Activated CD4-positive, alpha-beta T cell treated with anti-CD3 and anti-CD28 coated beads, Interleukin-2, amount 50 U/mL, for 24 hours (primary cell): ENCODE measurements at regions not wholly inside any gene's neighbourhood (a gene's known extent, or its start where the extent isn't known, plus 50 kb on each side); places are given as distances from the start of the nearest gene placed in this dataset.

ENCODE experiments used
- DNase-seq, 2 donors: peaks; one replicate each; pipeline ENCODE4 v3.0.0-alpha.2; 2020; ENCODE audit warnings: low read depth in 1 of 2, low spot score in 1 of 2

DNA sequence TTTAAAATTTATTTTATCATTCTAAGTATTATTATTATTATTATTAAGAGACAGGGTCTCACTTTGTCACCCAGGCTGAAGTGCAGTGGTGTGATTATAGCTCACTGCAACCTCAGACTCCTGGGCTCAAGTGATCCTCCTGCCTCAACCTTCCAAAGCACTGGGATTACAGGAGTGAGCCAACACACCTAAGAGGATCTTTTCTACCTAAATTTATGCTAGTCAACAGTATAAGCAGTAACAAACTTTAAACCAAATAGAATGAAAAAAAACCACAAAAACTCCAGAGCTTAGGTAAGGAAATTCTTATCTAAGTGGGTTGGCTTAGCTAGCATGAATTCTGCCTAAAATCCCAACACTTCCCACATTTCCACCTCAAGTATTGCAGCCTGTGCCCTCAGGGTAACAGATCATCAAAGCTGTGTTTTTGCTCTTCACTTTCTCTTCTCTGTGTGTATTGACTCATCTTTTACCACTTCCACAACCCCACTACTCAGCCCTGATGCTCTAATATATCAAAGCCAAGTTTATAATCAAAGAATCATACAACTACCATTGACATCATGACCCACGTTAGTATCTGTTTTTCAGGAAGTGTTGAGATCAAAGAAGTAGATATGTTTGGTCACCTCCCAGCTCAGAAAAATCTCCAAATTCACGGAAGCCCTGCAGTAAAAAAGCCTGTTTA, 93.7 kb upstream of the SPON1 start:
- DNase-seq = peak in 1 of 2 donors; percentile 28

DNA sequence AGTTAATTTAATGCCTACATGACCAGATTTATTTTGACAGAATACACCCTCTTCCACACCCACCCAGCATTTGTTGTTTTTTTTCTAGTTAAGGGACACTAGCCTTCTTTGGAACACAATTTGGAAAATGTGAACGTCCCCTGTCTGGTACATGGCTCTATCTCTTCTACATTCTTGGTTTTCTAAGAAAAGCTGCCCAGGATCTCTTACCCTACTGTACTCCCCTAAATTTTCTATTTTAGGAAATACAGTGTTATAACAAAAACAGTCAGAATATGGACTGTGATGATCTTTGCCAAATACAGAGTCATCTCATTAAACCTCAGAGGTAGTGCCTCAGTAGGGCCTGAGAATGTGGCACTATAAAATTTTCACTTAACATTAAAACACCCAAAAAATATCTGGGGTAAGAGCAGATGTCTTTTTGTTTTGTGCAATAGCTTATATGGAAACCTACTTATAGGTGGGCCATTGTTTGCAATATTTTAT, 93.1 kb upstream of the SPON1 start:
- DNase-seq = no peak

DNA sequence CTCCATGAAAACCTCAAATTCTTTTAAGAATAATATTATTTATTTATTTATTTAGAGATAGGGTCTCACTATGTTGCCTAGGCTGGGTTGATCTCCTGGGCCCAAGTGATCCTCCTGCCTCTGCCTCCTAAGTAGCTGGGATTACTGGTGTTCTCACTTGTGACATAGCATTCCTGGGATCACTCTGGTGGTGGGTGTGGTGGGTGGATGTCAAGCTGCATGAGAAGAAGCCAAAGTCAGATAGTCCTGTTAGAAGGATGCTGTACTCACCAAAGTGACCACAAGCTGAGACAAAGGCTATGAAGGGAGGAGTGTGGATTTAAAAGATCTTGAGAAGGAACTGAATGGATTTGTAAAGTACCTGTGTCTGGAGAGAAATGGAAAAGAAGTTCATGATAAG, 87.9 kb upstream of the SPON1 start:
- no peak for DNase-seq

DNA sequence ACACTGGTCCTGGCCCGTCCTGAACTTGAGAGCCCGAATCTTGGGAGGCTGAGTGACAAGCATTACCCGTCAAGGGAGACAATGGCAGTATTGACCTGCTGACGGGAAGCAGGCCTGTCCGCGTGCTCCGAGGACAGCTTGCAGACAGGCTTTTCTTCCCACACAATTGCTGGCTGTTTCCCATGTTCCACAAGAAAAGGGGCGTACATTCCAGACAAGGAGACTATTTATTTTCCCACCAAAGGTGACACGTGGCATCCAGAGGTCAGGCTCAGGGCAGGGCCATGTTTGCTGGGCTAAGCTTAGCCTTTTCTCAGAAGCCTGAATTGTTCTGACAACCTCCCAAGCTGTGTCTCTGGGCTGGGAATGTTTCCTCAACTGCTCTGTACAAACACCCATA, 86.9 kb upstream of the SPON1 start:
- no peak for DNase-seq

DNA sequence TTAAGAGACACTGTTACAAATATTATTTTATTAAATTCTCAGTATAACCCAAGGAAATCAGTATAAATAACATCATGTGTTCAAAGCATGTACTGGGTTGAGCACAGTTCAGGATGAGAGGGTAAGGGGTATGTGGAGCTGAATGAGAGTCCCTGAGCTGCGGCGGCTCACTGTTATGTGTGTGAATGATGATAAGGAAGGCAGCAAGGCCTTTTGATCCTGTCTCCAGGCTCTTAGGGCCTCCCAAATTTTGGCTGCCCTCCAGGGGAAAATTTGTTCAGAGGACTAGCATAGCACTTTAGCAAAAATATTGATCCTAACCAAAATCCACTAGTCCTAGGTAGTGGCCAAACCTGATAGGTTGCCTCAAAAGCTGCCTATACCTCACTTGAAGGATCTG, 86.1 kb upstream of the SPON1 start:
- DNase-seq = no peak

DNA sequence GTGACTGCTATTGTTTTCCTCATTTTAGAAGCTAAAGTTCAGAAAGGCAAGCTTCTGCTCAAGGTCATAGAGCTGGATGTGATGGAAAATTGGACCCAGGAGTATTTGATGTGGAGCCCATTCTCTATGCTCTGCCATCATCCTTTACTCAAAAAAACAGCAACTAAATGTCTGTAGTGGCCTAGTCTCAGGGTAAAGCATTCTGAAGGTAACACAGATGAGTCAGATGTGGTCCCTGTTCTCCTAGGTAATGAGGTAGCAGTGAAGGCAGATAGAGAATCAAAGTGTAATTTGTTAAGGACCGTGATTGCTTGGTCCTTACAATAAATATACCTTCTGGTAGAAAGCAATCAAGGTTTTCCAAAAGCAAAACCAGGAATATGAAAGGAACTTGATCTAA, 84.4 kb upstream of the SPON1 start:
- no peak for DNase-seq

DNA sequence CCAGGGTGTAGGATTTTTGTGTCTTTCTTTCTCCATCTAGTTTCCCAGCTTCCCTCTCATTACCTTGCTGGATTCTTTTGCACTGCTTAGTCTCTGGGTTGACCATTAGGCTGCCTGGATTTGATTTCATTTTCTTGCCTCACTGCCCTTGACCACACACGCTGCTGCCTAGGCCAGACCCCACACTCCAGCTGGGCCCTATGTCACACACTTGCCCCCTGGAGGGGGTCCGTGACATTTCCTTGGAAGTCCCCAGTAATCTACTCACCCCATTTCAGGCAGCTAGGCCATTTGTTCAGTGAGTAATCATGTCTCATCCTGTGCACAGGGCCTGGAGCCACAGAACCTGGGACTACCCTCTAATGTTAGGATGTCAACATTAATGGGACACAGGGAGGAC, 81.9 kb upstream of the SPON1 start:
- DNase-seq = no peak

DNA sequence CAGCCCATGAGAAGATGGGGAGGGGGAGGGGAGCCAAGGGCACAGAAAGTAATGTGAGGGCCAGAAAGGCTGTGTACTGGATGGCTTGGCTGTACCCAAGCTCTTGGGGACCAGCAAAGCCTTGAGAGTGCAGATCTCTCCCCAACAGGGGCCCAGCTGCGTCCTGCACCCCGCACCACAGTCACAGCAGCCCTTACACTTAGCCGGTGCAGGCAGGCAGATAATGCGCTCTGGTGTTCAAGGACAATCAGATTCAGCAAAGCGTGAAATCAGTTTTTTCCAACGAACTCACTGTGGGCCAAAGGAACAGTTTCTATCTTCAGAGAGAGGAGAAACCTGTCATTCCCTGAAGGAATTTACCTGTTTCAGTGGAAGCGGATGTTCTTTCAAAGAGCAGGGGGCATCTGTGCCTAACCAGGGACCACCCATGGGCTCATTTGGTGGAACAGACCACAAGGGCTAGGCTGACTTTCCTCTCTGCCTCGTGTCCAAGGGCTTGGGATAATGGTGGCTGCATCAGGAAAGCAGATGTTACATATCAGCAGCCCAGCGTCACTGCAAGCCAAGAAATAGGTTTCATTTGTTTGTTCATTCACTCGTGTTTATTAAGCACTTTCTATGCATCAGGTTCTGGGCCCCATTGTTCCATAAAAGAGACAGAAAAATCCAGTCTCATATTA, 81.2 kb upstream of the SPON1 start:
- DNase-seq = no peak

DNA sequence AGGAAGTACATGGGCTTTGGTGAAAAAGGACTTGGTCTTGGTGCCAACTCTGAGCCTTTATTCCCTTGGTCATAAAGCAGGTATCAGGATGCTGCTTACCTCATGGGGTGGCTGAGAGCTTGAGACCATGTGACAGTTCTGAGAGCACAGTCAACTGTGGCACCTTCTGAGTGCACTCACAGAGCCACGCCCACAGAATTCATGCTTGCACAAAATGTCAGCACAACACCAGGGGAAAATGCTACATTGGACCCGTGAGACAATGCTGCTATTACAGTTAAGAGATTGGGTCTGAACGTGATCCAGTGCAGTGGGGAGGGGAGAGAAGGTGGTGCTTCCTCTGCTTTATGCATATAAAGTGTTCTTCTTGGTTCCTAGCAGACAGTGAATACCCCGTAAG, 79.5 kb upstream of the SPON1 start:
- no peak for DNase-seq

DNA sequence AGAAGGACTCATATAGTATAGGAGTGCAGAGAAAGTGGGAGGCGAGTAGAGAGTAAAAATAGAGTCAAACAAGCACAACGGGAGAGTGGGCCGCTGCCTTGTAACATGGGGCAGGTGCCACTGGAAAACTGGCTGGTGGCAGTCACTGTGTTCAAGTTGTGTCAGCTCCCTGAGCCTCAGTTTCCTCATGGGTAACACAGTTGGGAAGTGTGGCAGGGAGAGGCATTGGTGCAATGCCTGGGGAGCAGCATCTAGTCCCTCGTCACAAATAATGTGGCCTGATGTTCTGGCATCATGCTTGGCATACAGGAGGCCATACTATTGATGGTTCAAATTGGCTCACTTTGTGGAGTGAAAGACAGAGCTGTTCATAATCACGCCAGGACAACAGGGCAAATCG, 78.9 kb upstream of the SPON1 start:
- DNase-seq = no peak

DNA sequence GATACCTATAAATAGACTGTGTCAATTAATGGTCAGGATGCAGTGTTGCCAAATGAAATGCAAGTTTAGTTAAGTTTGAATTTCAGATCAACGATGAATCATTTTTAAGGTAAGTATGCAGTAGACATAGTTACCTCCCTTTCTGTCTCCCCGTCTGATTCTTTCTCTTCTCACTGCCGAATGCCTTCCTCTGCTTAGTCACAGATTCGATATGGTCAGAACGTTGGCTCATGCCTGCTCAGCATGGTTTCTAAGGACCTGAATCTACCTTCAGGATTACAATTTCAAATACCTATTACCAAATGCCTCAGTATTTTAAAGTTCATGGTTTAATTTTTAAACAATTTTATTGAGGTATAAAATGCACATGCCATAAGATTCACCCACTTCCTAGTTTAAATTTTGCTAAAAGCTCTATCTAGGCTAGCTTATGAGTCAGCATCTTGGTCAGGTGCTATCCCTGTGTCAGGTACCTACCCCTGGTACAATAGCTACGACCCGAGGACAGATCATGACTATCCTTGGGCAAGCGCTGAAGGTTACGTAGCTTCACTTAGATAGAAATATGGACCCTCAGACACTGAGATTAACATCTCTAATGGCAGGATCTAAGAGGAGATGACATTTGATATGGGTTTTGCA, 78.2 kb upstream of the SPON1 start:
- no peak for DNase-seq

DNA sequence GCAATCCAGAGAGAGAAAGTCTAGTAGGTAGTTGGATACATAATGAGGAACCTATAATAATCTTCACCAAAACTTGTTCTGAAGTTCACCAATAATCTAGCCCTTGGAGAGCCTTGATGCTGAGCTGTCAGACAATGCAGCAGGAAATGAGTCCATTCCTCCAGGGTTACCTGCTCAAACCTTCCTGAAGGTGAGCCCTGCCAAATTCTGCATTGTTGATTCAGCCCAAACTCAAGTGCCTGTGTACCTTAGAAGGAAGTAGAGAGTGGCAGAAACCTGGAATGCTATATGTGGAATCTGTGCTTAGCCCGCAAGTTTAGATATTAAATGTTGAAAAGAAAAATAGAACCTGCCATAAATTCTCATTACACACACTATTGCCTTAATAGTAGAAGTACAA, 77.4 kb upstream of the SPON1 start:
- DNase-seq = no peak

DNA sequence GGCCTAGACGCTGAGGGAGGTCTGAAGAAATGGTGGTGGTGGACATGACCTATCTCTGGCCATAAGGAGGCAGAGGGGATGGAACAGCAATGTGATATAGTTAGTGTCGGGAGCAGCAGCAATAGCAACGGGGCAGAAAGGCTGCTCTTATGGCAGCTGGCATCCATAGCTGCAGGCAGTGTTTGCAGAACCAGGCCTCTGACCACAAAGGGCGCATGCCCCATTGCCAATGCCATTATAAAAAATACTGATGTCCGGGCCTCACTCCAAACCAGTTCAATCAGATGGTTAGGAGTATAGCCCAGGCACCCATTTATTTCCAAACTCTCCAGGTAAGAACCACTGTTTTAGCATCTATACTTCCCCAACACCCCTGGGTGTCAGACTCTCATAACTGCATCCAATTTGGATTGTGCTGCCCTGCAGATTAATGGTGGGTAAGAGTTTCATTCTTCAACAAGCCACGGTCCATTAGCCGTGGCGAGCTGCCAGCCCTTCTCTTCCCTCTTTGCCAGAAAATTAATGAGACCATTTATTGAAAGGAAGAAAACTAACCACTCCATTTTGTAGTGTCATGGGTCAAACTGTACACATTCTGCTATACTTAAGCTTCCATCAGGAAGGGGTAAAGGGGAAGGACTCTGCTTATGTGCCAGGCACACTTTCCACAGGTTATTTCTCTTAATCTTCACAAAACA, 72.8 kb upstream of the SPON1 start:
- no peak for DNase-seq

DNA sequence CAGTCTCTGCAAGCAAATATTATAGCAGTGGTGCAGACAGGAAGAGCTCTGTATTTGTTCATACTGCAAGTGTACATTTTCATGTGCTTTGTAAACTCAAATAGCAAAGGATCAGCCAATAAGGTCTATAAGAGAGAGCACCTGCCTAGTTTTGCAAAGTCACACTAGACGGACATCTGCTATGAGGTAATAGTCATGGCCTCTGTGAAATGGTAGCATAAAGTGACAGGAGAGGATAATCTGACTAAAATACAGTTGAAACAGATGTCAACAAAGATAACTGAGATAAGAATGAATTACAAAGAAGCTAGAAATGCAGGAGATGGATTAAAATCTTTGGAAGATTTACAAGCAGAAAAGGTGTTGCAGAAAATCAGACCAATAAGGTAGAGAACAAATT, 70.6 kb upstream of the SPON1 start:
- DNase-seq = no peak

DNA sequence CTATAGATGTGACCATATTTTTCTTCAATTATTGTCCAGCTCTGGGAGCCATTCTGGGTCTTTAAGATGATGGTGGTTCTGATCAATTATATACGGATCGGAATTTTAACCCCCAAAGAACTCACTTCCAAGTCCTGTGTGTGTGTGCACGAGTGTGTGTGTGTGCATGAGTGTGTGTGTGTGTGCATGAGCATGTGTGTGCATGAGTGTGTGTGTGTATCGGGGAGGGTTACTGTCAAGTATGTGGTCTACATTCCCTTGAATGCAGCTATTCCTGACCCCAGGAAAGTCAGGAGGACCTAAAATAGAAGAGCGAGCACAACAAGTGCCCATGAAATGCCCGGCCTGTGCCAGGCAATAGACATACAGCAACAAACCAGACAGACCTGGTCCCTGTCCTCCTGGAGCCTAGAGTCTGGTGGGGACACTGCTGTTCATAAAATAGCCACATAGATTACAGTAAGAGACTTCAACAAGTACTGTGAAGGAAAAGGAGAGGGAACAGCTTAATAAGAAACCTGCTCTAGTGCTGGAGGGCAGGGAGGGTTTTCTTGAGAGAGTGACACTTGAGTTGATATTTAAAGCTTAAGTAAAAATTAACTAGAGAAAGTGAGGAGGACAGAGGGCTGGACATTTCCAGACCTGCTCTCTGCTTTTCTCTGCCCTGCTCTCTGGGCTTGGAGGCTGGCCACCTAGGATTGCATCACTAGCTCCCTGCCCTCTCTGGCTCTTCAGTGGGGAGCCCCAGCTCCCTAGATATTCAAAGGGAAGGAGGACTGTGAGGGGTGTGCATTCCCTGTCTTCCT, 66.1 kb upstream of the SPON1 start:
- no peak for DNase-seq

DNA sequence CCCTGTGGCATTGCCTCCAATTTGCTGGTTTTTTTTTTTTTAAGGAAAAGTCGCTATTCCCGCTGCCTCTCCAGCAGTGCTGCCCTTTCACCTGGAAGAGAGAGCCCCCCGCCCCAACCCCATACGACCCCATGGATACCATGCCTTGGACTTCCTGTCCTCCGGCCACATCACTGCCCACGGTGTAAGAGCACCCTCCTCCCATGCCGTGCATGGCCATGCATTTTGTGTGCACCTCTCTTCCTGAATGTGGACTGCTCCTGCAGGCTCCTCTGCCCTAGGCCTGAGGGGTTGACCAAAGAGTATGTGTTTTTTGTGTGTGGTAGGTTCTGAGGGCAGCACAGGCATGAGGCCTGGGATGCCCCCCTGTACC, 65.6 kb upstream of the SPON1 start:
- no peak for DNase-seq

DNA sequence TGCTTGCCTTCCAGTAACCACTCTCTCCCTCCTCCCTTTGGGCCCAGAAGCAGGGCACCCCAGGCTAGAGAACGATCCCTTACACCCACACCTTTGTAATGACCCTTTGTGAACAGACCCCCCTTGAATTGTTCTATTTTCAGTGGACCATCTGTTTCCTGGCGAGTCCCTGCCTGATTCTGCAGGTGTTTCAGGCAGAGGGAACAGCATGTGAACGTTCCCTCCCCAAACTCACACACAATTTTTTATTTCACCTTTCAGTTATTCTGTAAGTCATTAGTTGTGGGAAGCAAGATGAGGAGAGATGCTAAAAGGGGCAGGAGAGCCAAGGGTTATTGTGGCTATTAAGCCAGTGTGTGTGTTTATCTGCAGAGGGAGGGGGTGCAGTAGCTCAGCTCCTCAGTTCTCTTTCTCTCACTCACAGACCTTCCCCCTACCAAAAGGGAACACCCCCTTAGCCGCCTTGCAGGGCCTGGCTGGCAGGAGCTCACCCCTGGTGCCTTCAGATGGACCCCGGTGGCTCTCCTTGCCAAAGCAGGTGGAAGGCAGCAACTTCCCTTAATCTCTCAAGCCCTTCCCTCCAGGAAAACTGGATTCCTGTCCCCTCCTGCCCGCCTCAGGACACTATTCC, 64.8 kb upstream of the SPON1 start:
- no peak for DNase-seq

DNA sequence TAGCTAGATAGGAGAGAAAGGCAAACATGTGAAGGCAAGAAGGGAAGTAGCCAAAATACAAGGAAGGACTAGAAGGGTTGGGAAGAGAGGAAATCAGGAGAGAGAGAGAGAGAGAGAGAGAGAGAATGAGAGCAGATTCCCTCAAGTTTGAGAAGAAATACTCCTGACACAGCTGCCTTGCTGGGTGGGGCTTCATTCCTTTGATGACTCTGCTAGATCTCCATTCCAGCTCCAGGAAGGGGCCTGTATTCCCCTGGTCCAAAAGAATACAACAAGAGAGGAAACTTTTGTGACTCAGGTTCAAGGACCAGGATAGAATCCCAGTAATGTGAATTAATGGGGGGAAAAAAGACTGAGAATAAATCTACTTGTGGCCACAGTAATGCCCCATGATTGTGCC, 62.9 kb upstream of the SPON1 start:
- no peak for DNase-seq

DNA sequence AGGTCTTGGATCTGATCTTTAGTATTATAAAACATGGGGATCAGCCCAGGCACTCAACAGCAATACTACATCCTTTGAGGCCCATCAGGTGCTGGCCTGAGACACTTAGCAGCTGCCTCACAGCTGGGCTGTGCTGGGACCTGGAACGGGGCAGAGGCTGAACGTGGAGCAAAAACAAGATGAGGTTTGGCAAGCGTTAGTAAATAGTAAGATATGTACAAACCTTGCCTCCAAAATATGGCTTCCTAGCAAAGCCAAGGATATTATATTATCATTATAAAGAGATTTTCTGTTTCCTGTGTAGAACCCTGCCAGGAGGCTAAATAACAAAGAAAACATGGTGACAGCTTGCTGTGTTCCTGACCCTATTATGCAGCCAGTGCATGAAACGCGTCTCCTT, 60.0 kb upstream of the SPON1 start:
- DNase-seq = no peak

DNA sequence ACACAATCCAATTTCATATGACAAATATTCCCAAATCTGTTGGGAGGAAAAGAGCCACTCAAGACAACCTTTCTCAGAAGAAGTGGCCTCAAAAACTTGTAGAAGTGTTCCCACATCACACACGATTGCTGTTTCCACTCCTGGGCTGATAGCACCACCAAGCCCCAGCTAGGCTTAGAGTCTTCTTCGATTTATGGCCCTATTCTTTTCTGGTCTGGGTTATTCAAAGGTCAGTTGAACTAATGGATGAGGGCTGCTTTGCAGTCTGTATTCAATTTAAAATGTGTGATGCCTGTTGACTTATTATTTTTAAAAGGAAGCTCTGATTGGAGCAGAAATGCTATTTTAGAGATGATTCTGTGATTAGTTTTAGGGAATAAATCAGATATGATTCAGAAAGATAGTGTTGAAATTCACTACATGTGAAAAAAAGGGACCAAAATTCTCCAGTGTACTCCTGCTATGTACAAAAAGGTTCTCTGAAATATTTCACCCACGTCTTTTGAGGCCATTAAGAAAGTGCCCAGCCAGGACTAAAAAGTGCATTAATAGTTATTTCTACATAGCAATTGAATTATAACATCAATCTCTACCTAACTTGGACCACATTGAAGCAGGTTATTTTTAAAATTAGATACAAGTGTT, 57.3 kb upstream of the SPON1 start:
- no peak for DNase-seq
